IMR-90 (cell line): ENCODE measurements at regions not wholly inside any gene's neighbourhood (a gene's known extent, or its start where the extent isn't known, plus 50 kb on each side); places are given as distances from the start of the nearest gene placed in this dataset.

ENCODE experiments used
- ATAC-seq: fragments of 200-7000 bp; cut with Tn5 transposase; 2 replicates; pipeline ENCODE4 v1.9.1; 2020; ENCODE audit warnings: low read depth, mild to moderate bottlenecking, moderate library complexity
- BruUV-seq: library from RNA; stranded (reverse); fragments of 400-500 nt; replicated peaks from 2 replicates; lab custom pipeline; 2021; lab: Mats Ljungman, UMichigan
- CTCF ChIA-PET: fragments of 300-600 bp; formaldehyde crosslinking; extraction: SDS; loops from one replicate; lab custom pipeline; 2021; ENCODE audit warnings: antibody characterized with exemption; lab: Yijun Ruan, JAX
- POLR2A ChIA-PET: fragments of 300-600 bp; sonication (Branson Sonifier 250); formaldehyde crosslinking; loops from one replicate; lab custom pipeline; 2022; ENCODE audit warnings: antibody characterized with exemption; ENCODE audit not compliant: unreplicated experiment; lab: Charles Lee
- DNase-seq: peaks from one replicate; pipeline ENCODE4 v3.0.0; 2013
- H2AFZ ChIP-seq: replicated peaks from 2 replicates; pipeline ENCODE3; 2013; ENCODE audit warnings: low read length, mild to moderate bottlenecking; ENCODE audit not compliant: poor library complexity
- H2AK5ac ChIP-seq: 2 replicates; pipeline ENCODE4 v1.6.1; 2013; ENCODE audit warnings: low read depth, low read length, inconsistent platforms
- H2AK9ac ChIP-seq: replicated peaks from 2 replicates; pipeline ENCODE3; 2013; ENCODE audit warnings: mild to moderate bottlenecking, low read depth, low read length, moderate library complexity; ENCODE audit not compliant: poor library complexity
- H2BK120ac ChIP-seq: 2 replicates; pipeline ENCODE4 v1.6.1; 2013; ENCODE audit warnings: low read depth, low read length, inconsistent platforms
- H2BK15ac ChIP-seq: 3 replicates; pipeline ENCODE4 v1.6.1; 2013; ENCODE audit warnings: low read depth, low read length, inconsistent platforms
- H2BK20ac ChIP-seq: 2 replicates; pipeline ENCODE4 v1.6.1; 2013; ENCODE audit warnings: low read depth, mild to moderate bottlenecking, inconsistent platforms, low read length, moderate library complexity
- H2BK5ac ChIP-seq: 2 replicates; pipeline ENCODE4 v1.6.1; 2013; ENCODE audit warnings: mild to moderate bottlenecking, low read depth, low read length, inconsistent platforms; ENCODE audit not compliant: poor library complexity, severe bottlenecking
- H3K14ac ChIP-seq: replicated peaks from 2 replicates; pipeline ENCODE4 v1.6.1; 2013; ENCODE audit warnings: low read depth, low read length, inconsistent platforms
- H3K18ac ChIP-seq: 2 replicates; pipeline ENCODE4 v1.6.1; 2013; ENCODE audit warnings: low read depth, low read length, control low read depth
- H3K23ac ChIP-seq: 2 replicates; pipeline ENCODE4 v1.6.1; 2013; ENCODE audit warnings: low read depth, low read length, inconsistent platforms
- H3K27ac ChIP-seq: 2 replicates; pipeline ENCODE4 v1.5.1; 2013; ENCODE audit warnings: mild to moderate bottlenecking, control low read depth, low read length; ENCODE audit not compliant: insufficient read depth
- H3K27me3 ChIP-seq: 2 replicates; pipeline ENCODE4 v1.6.1; 2013; ENCODE audit warnings: low read length; ENCODE audit not compliant: control insufficient read depth, insufficient read depth
- H3K36me3 ChIP-seq: 2 replicates; pipeline ENCODE4 v1.6.1; 2013; ENCODE audit warnings: low read length, mixed read lengths; ENCODE audit not compliant: control insufficient read depth, insufficient read depth
- H3K4ac ChIP-seq: 2 replicates; pipeline ENCODE4 v1.6.1; 2013; ENCODE audit warnings: low read depth, low read length, inconsistent platforms
- H3K4me1 ChIP-seq: 2 replicates; pipeline ENCODE4 v1.6.1; 2013; ENCODE audit warnings: low read length, mixed read lengths; ENCODE audit not compliant: control insufficient read depth, insufficient read depth
- H3K4me2 ChIP-seq: 2 replicates; pipeline ENCODE4 v1.6.1; 2013; ENCODE audit warnings: low read depth, mild to moderate bottlenecking, control low read depth, low read length, moderate library complexity
- H3K4me3 ChIP-seq: 2 replicates; pipeline ENCODE4 v1.5.1; 2013; ENCODE audit warnings: low read depth, mild to moderate bottlenecking, control low read depth, low read length, moderate library complexity; ENCODE audit not compliant: insufficient read depth
- H3K56ac ChIP-seq: 2 replicates; pipeline ENCODE4 v1.6.1; 2013; ENCODE audit warnings: low read length, inconsistent platforms; ENCODE audit not compliant: insufficient read depth; ENCODE audit errors: extremely low read depth
- H3K79me1 ChIP-seq, 2 experiments: 2 replicates each; pipeline ENCODE4 v1.6.1; 2013; ENCODE audit warnings: low read length in 2 of 2, inconsistent platforms in 1 of 2, low read depth in 1 of 2
- H3K9ac ChIP-seq: 2 replicates; pipeline ENCODE4 v1.6.1; 2013; ENCODE audit warnings: low read depth, low read length, control low read depth
- H3K9me1 ChIP-seq: 2 replicates; pipeline ENCODE4 v1.6.1; 2013; ENCODE audit warnings: low read length, inconsistent platforms; ENCODE audit not compliant: insufficient read depth
- H3K9me3 ChIP-seq: 2 replicates; pipeline ENCODE4 v1.6.1; 2013; ENCODE audit warnings: low read length; ENCODE audit not compliant: control insufficient read depth, insufficient read depth
- H4K20me1 ChIP-seq: 2 replicates; pipeline ENCODE4 v1.6.1; 2013; ENCODE audit warnings: low read length, inconsistent platforms; ENCODE audit not compliant: insufficient read depth
- H4K5ac ChIP-seq: 2 replicates; pipeline ENCODE4 v1.6.1; 2013; ENCODE audit warnings: mild to moderate bottlenecking, low read depth, low read length, control low read depth
- H4K8ac ChIP-seq, 2 experiments: 2 replicates each; pipeline ENCODE4 v1.6.1; 2013; ENCODE audit warnings: low read depth in 2 of 2, low read length in 2 of 2, control low read depth in 1 of 2, inconsistent platforms in 1 of 2
- H4K91ac ChIP-seq: 2 replicates; pipeline ENCODE4 v1.6.1; 2013; ENCODE audit warnings: low read depth, low read length, inconsistent platforms; ENCODE audit not compliant: insufficient read depth
- CHD1 ChIP-seq: IDR thresholded peaks from 2 replicates; pipeline ENCODE4 v1.6.1; 2012; ENCODE audit warnings: low read depth, low read length, improper control_type of control experiment
- MAFK ChIP-seq: IDR thresholded peaks from 2 replicates; pipeline ENCODE4 v1.6.1; 2012; ENCODE audit warnings: low read depth, low read length, improper control_type of control experiment
- MAZ ChIP-seq: IDR thresholded peaks from 2 replicates; pipeline ENCODE4 v1.6.1; 2012; ENCODE audit warnings: low read depth, mild to moderate bottlenecking, low read length, improper control_type of control experiment, moderate library complexity, borderline replicate concordance
- MXI1 ChIP-seq: IDR thresholded peaks from 2 replicates; pipeline ENCODE4 v1.6.1; 2012; ENCODE audit warnings: low read depth, mild to moderate bottlenecking, low read length, moderate library complexity, borderline replicate concordance
- WGBS, 2 experiments: methylation state at CpG; one replicate each; pipeline versions ENCODE4 v1.1.5 to v1.1.7; 2013; ENCODE audit warnings: missing lambda C conversion rate in 2 of 2; ENCODE audit not compliant: insufficient read length in 1 of 2; ENCODE audit errors: extremely low coverage in 2 of 2; 5-methylcytosine and 5-hydroxymethylcytosine counted together
- dilution Hi-C: fragments of 300-500 bp; cut with HindIII; formaldehyde crosslinking; loops from one replicate; pipeline ENCODE4 v1.14.3; 2018; ENCODE audit warnings: low sequenced_read_pairs; ENCODE audit not compliant: unreplicated experiment
- in situ Hi-C: fragments of 300-500 bp; cut with MboI; formaldehyde crosslinking; loops from 3 replicates; pipeline ENCODE4 v1.14.3; 2019; ENCODE audit warnings: low sequenced_read_pairs, inconsistent platforms, mixed read lengths
- intact Hi-C: fragments of 100-400 bp; cut with micrococcal nuclease; formaldehyde crosslinking; loops from 2 replicates; pipeline ENCODE4 v1.10.0; 2022
- TF ChIP-seq, protein P1 (sequence below): fragments of 150-350 bp; IDR thresholded peaks from 2 replicates; pipeline ENCODE4 v1.6.1; 2016; ENCODE audit warnings: low read depth, mild to moderate bottlenecking, low read length, moderate library complexity, borderline replicate concordance

GRCh38 chr4:132934911-132935310, 214.2 kb upstream of the PCDH10 start:
- dilution Hi-C loops = no loop called here
- Histone ChIP-seq H3K4me2 (no peak overlapping the region), H2BK15ac (no peak overlapping the region), H2AK9ac (no peak overlapping the region), H3K9me3 (peaks cover 12% of the 10 kb centered on the region), H3K4ac (no peak overlapping the region), H4K8ac (no peak overlapping the region), H4K20me1 (no peaks in the 10 kb centered on the region), H2BK120ac (no peak overlapping the region), H3K23ac (no peak overlapping the region), H2BK20ac (no peak overlapping the region), H3K27me3 (no peaks in the 10 kb centered on the region), H3K9me1 (no peaks in the 10 kb centered on the region), H3K4me3 (no peak overlapping the region), H2AFZ (no peak overlapping the region), H2AK5ac (no peak overlapping the region), H3K18ac (no peak overlapping the region), H2BK5ac (no peak overlapping the region), H3K79me1 (no peaks in the 10 kb centered on the region), H3K56ac (no peak overlapping the region), H3K14ac (no peak overlapping the region), H3K4me1 (no peaks in the 10 kb centered on the region), H4K5ac (no peak overlapping the region), H3K9ac (no peak overlapping the region), H4K91ac (no peak overlapping the region), H3K27ac (no peak overlapping the region), H3K36me3 (no peaks in the 10 kb centered on the region)
- DNase-seq (no peak), ATAC-seq (no peak)
- CTCF ChIA-PET = no interaction called here
- TF ChIP-seq, protein P1, sequence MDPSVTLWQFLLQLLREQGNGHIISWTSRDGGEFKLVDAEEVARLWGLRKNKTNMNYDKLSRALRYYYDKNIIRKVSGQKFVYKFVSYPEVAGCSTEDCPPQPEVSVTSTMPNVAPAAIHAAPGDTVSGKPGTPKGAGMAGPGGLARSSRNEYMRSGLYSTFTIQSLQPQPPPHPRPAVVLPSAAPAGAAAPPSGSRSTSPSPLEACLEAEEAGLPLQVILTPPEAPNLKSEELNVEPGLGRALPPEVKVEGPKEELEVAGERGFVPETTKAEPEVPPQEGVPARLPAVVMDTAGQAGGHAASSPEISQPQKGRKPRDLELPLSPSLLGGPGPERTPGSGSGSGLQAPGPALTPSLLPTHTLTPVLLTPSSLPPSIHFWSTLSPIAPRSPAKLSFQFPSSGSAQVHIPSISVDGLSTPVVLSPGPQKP = no peak
- TF ChIP-seq MAZ (no peak), MXI1 (no peak), MAFK (no peak), CHD1 (no peak)
- intact Hi-C loops = no loop called here
- no CpG with 5 or more reads among the region's 2 CpGs for WGBS, 2 experiments
- BruUV-seq = no TSS peak
- in situ Hi-C loops = no loop called here
- POLR2A ChIA-PET = no interaction called here
